K562 (cell line): ENCODE measurements at regions not wholly inside any gene's neighbourhood (a gene's known extent, or its start where the extent isn't known, plus 50 kb on each side); places are given as distances from the start of the nearest gene placed in this dataset.

ENCODE experiments used
- ATAC-seq: fragments of 200-7000 bp; cut with Tn5 transposase; 3 replicates; pipeline ENCODE4 v1.9.1; 2020; ENCODE audit warnings: moderate library complexity
- BruUV-seq: library from RNA; stranded (reverse); fragments of 400-500 nt; replicated peaks from 2 replicates; lab custom pipeline; 2021; lab: Mats Ljungman, UMichigan
- CTCF ChIA-PET: fragments of 300-600 bp; formaldehyde crosslinking; extraction: SDS; loops from one replicate; lab custom pipeline; 2021; ENCODE audit warnings: low intra/inter-chr PET ratio; lab: Yijun Ruan, JAX
- POLR2A ChIA-PET: fragments of 300-600, 350-650 bp; sonication (Branson Sonifier 250); formaldehyde crosslinking; extraction: SDS; loops from one replicate; lab custom pipeline; 2021; ENCODE audit warnings: antibody characterized with exemption, inconsistent platforms; lab: Yijun Ruan, JAX
- DNase-seq, 4 experiments: peaks; one replicate each; pipeline versions ENCODE4 v3.0.0 to v3.0.0-alpha.2; 2011 to 2018; ENCODE audit warnings: low spot score in 3 of 4, mixed read lengths in 3 of 4; ENCODE audit errors: extremely low read depth in 1 of 4
- FAIRE-seq: peaks from 2 replicates; lab custom pipeline; 2011; peaks lifted over from hg19 to GRCh38; lab: Jason Lieb, UNC
- H2AFZ ChIP-seq: 2 replicates; pipeline ENCODE4 v1.6.0; 2011; ENCODE audit warnings: low read depth, low read length, control low read depth, inconsistent platforms
- H3K27ac ChIP-seq: fragments of 200-600 bp; 3 replicates; pipeline ENCODE4 v1.8.0; 2011; ENCODE audit warnings: low read depth, mild to moderate bottlenecking, control low read depth, inconsistent platforms, low read length, moderate library complexity, mixed read lengths; ENCODE audit errors: extremely low read depth
- H3K27me3 ChIP-seq, 2 experiments: fragments of 300-600 bp in 1 of 2; 2 replicates in 1 of 2; 3 replicates in 1 of 2; pipeline versions ENCODE4 v1.6.0 to v1.8.0; 2011; ENCODE audit warnings: inconsistent platforms in 2 of 2, low read length in 2 of 2, mild to moderate bottlenecking in 1 of 2, mixed read lengths in 1 of 2, moderate library complexity in 1 of 2; ENCODE audit not compliant: control insufficient read depth in 2 of 2, insufficient read depth in 2 of 2
- H3K36me3 ChIP-seq: fragments of 300-600 bp; 3 replicates; pipeline ENCODE4 v1.8.0; 2011; ENCODE audit warnings: mild to moderate bottlenecking, low read length, inconsistent platforms; ENCODE audit not compliant: control insufficient read depth, insufficient read depth
- H3K4me1 ChIP-seq, 2 experiments: fragments of 200-600 bp in 1 of 2; replicated peaks in 1 of 2; 2 replicates in 1 of 2; 3 replicates in 1 of 2; pipeline versions ENCODE4 v1.5.1 to v1.8.0; 2011; ENCODE audit warnings: inconsistent platforms in 2 of 2, low read length in 2 of 2, mild to moderate bottlenecking in 1 of 2, mixed read lengths in 1 of 2, moderate library complexity in 1 of 2; ENCODE audit not compliant: control insufficient read depth in 2 of 2, insufficient read depth in 2 of 2
- H3K4me2 ChIP-seq: 2 replicates; pipeline ENCODE4 v1.6.1; 2011; ENCODE audit warnings: low read length, control low read depth, inconsistent platforms, mixed read lengths; ENCODE audit not compliant: insufficient read depth
- H3K4me3 ChIP-seq: fragments of 200-600 bp; sonication (generic), shearing (Covaris generic); 2 replicates; pipeline ENCODE4 v1.5.1; 2016; ENCODE audit warnings: control low read depth, inconsistent platforms
- H3K79me2 ChIP-seq: fragments of 200-600 bp; 3 replicates; pipeline ENCODE4 v1.8.0; 2011; ENCODE audit warnings: low read length, inconsistent platforms; ENCODE audit not compliant: control insufficient read depth, insufficient read depth
- H3K9ac ChIP-seq, 2 experiments: 2 replicates each; pipeline versions ENCODE4 v1.6.0 to v1.6.1; 2011; ENCODE audit warnings: low read depth in 2 of 2, low read length in 2 of 2, control low read depth in 1 of 2, inconsistent platforms in 1 of 2, mild to moderate bottlenecking in 1 of 2, mixed read lengths in 1 of 2; ENCODE audit not compliant: insufficient read depth in 1 of 2
- H3K9me1 ChIP-seq: one replicate; pipeline ENCODE4 v1.6.0; 2011; ENCODE audit warnings: inconsistent platforms, mild to moderate bottlenecking, low read length, moderate library complexity; ENCODE audit not compliant: control insufficient read depth, insufficient read depth
- H3K9me3 ChIP-seq: replicated peaks from 2 replicates; pipeline ENCODE4 v1.5.1; 2011; ENCODE audit warnings: low read depth, low read length, inconsistent platforms; ENCODE audit not compliant: control insufficient read depth, insufficient read depth
- H4K20me1 ChIP-seq: replicated peaks from 2 replicates; pipeline ENCODE4 v1.6.1; 2011; ENCODE audit warnings: low read length, inconsistent platforms, mixed read lengths; ENCODE audit not compliant: control insufficient read depth, insufficient read depth
- ASH1L ChIP-seq: fragments of 450-650 bp; IDR thresholded peaks from 2 replicates; pipeline ENCODE4 v1.6.1; 2018; ENCODE audit warnings: borderline replicate concordance, mild to moderate bottlenecking, low read depth; ENCODE audit not compliant: partially characterized antibody
- BCOR ChIP-seq: fragments of 450-650 bp; IDR thresholded peaks from 2 replicates; pipeline ENCODE4 v1.6.1; 2016
- CREB1 ChIP-seq, 2 experiments: sonication (generic) in 1 of 2; formaldehyde crosslinking in 1 of 2; IDR thresholded peaks; 2 replicates each; pipeline versions ENCODE4 v1.6.1 to v1.8.0; 2012 to 2022; ENCODE audit warnings: inconsistent platforms in 1 of 2, mild to moderate bottlenecking in 1 of 2, missing genetic modification reagents in 1 of 2, moderate library complexity in 1 of 2
- CREM ChIP-seq: IDR thresholded peaks from 2 replicates; pipeline ENCODE4 v1.6.1; 2014; ENCODE audit warnings: antibody characterized with exemption, low read depth
- HBP1 ChIP-seq: fragments of 450-650 bp; formaldehyde crosslinking; IDR thresholded peaks from 2 replicates; pipeline ENCODE4 v1.4.0; 2022; ENCODE audit warnings: missing genetic modification characterization
- KDM1A ChIP-seq, 2 experiments: fragments of 450-650 bp; IDR thresholded peaks; 2 replicates each; pipeline ENCODE4 v1.6.1; 2016; ENCODE audit warnings: mild to moderate bottlenecking in 2 of 2
- NELFE ChIP-seq: IDR thresholded peaks from 2 replicates; pipeline ENCODE4 v1.6.1; 2011; ENCODE audit warnings: mild to moderate bottlenecking; ENCODE audit not compliant: insufficient read depth, insufficient read length
- NEUROD1 ChIP-seq: fragments of 150-350 bp; IDR thresholded peaks from 2 replicates; pipeline ENCODE4 v1.6.1; 2014; ENCODE audit warnings: borderline replicate concordance, low read length, low read depth; ENCODE audit not compliant: partially characterized antibody
- PCBP1 ChIP-seq: fragments of 200-400 bp; formaldehyde crosslinking; IDR thresholded peaks from 2 replicates; pipeline ENCODE4 v1.6.1; 2018; ENCODE audit warnings: mild to moderate bottlenecking, low read depth, low read length; ENCODE audit not compliant: poor library complexity, severe bottlenecking
- RBM25 ChIP-seq: fragments of 200-400 bp; formaldehyde crosslinking; IDR thresholded peaks from 2 replicates; pipeline ENCODE4 v1.6.1; 2018; ENCODE audit warnings: low read length, low read depth, moderate library complexity; ENCODE audit not compliant: severe bottlenecking
- RNF2 ChIP-seq: sonication (generic); IDR thresholded peaks from 2 replicates; pipeline ENCODE4 v1.6.1; 2016
- TARDBP ChIP-seq: fragments of 450-650 bp; IDR thresholded peaks from 2 replicates; pipeline ENCODE4 v1.6.1; 2016
- ZBED1 ChIP-seq: IDR thresholded peaks from 2 replicates; pipeline ENCODE4 v1.6.1; 2014
- ZFP36 ChIP-seq: fragments of 150-350 bp; IDR thresholded peaks from 2 replicates; pipeline ENCODE4 v1.6.1; 2018; ENCODE audit warnings: low read length, low read depth; ENCODE audit not compliant: partially characterized antibody
- ZNF766 ChIP-seq: fragments of 200-800 bp; sonication (Bioruptor generic); conservative IDR thresholded peaks from 2 replicates; pipeline ENCODE4 v1.6.1; 2016; ENCODE audit warnings: missing genetic modification characterization, missing compliant biosample characterization
- WGBS: fragments of 100-300 bp; shearing (Covaris generic); methylation state at CpG from one replicate; pipeline ENCODE4 v1.1.6; 2016; ENCODE audit warnings: low coverage, mixed read lengths; ENCODE audit not compliant: insufficient coverage; ENCODE audit errors: missing lambda C conversion rate; 5-methylcytosine and 5-hydroxymethylcytosine counted together
- in situ Hi-C: fragments of 300-500 bp; cut with MboI; formaldehyde crosslinking; loops from 4 replicates; pipeline ENCODE4 v1.15.0; 2018; ENCODE audit warnings: inconsistent platforms, mixed read lengths
- intact Hi-C: fragments of 100-400 bp; cut with micrococcal nuclease; formaldehyde crosslinking; loops from 2 replicates; pipeline ENCODE4 v1.14.2; 2022

GRCh38 chr1:30160999-30161689, 562.2 kb downstream of the MATN1 start:
- H3K27ac ChIP-seq, result no peak overlapping the region
- H3K27me3 ChIP-seq, result peaks cover 0 to 13% of the 10 kb centered on the region in 2 experiments; a peak in 1 of 5 replicates
- no peak for DNase-seq
- peak overlapping the region in 1 of 2 experiments; percentile 62; a peak in 1 of 4 replicates for H3K9ac ChIP-seq
- no peaks in the 10 kb centered on the region for H3K9me1 ChIP-seq
- intact Hi-C loops (no loop called here), in situ Hi-C loops (no loop called here)
- H4K20me1 ChIP-seq, result no peaks in the 10 kb centered on the region
- H3K79me2 ChIP-seq, result no peaks in the 10 kb centered on the region
- no peak overlapping the region for H2AFZ ChIP-seq
- H3K4me2 ChIP-seq, result no peak overlapping the region
- POLR2A ChIA-PET, result no interaction called here
- CTCF ChIA-PET, result no interaction called here
- TF ChIP-seq ZNF766 (CRISPR knock-in tag) (no peak), RBM25 (peak; percentile 94), HBP1 (CRISPR knock-in tag) (no peak), KDM1A (IDR thresholded peaks at IDR 0.05) (peak; percentile 23 to 27; a peak in 1 of 4 replicates), BCOR (peak; percentile 56), ZBED1 (no peak), NEUROD1 (no peak), PCBP1 (no peak), TARDBP (no peak), ZFP36 (peak; percentile 69), CREM (no peak), ASH1L (no peak), NELFE (no peak), CREB1 (IDR thresholded peaks at IDR 0.05) (no peak), CREB1 (CRISPR knock-in tag; IDR thresholded peaks at IDR 0.05) (no peak), RNF2 (no peak)
- WGBS, result 34% methylated on average over 12 of the region's 12 CpGs
- no peaks in the 10 kb centered on the region for H3K9me3 ChIP-seq
- peaks cover 12 to 17% of the 10 kb centered on the region in 2 experiments; a peak in 4 of 5 replicates for H3K4me1 ChIP-seq
- H3K4me3 ChIP-seq, result no peak overlapping the region
- FAIRE-seq, result no peak
- no peak for ATAC-seq
- no TSS peak for BruUV-seq
- no peaks in the 10 kb centered on the region for H3K36me3 ChIP-seq
